K562 (cell line): ENCODE measurements at regions not wholly inside any gene's neighbourhood (a gene's known extent, or its start where the extent isn't known, plus 50 kb on each side); places are given as distances from the start of the nearest gene placed in this dataset.

Experiments
- ATAC-seq: fragments of 200-7000 bp; cut with Tn5 transposase; 3 replicates; pipeline ENCODE4 v1.9.1; 2020; ENCODE audit warnings: moderate library complexity
- BruUV-seq: library from RNA; stranded (reverse); fragments of 400-500 nt; replicated peaks from 2 replicates; lab custom pipeline; 2021; lab: Mats Ljungman, UMichigan
- CTCF ChIA-PET: fragments of 300-600 bp; formaldehyde crosslinking; extraction: SDS; loops from one replicate; lab custom pipeline; 2021; ENCODE audit warnings: low intra/inter-chr PET ratio; lab: Yijun Ruan, JAX
- POLR2A ChIA-PET: fragments of 300-600, 350-650 bp; sonication (Branson Sonifier 250); formaldehyde crosslinking; extraction: SDS; loops from one replicate; lab custom pipeline; 2021; ENCODE audit warnings: antibody characterized with exemption, inconsistent platforms; lab: Yijun Ruan, JAX
- DNase-seq, 4 experiments: peaks; one replicate each; pipeline versions ENCODE4 v3.0.0 to v3.0.0-alpha.2; 2011 to 2018; ENCODE audit warnings: low spot score in 3 of 4, mixed read lengths in 3 of 4; ENCODE audit errors: extremely low read depth in 1 of 4
- FAIRE-seq: peaks from 2 replicates; lab custom pipeline; 2011; peaks lifted over from hg19 to GRCh38; lab: Jason Lieb, UNC
- H2AFZ ChIP-seq: 2 replicates; pipeline ENCODE4 v1.6.0; 2011; ENCODE audit warnings: low read depth, low read length, control low read depth, inconsistent platforms
- H3K27ac ChIP-seq: fragments of 200-600 bp; 3 replicates; pipeline ENCODE4 v1.8.0; 2011; ENCODE audit warnings: low read depth, mild to moderate bottlenecking, control low read depth, inconsistent platforms, low read length, moderate library complexity, mixed read lengths; ENCODE audit errors: extremely low read depth
- H3K27me3 ChIP-seq, 2 experiments: fragments of 300-600 bp in 1 of 2; 2 replicates in 1 of 2; 3 replicates in 1 of 2; pipeline versions ENCODE4 v1.6.0 to v1.8.0; 2011; ENCODE audit warnings: inconsistent platforms in 2 of 2, low read length in 2 of 2, mild to moderate bottlenecking in 1 of 2, mixed read lengths in 1 of 2, moderate library complexity in 1 of 2; ENCODE audit not compliant: control insufficient read depth in 2 of 2, insufficient read depth in 2 of 2
- H3K36me3 ChIP-seq: fragments of 300-600 bp; 3 replicates; pipeline ENCODE4 v1.8.0; 2011; ENCODE audit warnings: mild to moderate bottlenecking, low read length, inconsistent platforms; ENCODE audit not compliant: control insufficient read depth, insufficient read depth
- H3K4me1 ChIP-seq, 2 experiments: fragments of 200-600 bp in 1 of 2; replicated peaks in 1 of 2; 2 replicates in 1 of 2; 3 replicates in 1 of 2; pipeline versions ENCODE4 v1.5.1 to v1.8.0; 2011; ENCODE audit warnings: inconsistent platforms in 2 of 2, low read length in 2 of 2, mild to moderate bottlenecking in 1 of 2, mixed read lengths in 1 of 2, moderate library complexity in 1 of 2; ENCODE audit not compliant: control insufficient read depth in 2 of 2, insufficient read depth in 2 of 2
- H3K4me2 ChIP-seq: 2 replicates; pipeline ENCODE4 v1.6.1; 2011; ENCODE audit warnings: low read length, control low read depth, inconsistent platforms, mixed read lengths; ENCODE audit not compliant: insufficient read depth
- H3K4me3 ChIP-seq: fragments of 200-600 bp; sonication (generic), shearing (Covaris generic); 2 replicates; pipeline ENCODE4 v1.5.1; 2016; ENCODE audit warnings: control low read depth, inconsistent platforms
- H3K79me2 ChIP-seq: fragments of 200-600 bp; 3 replicates; pipeline ENCODE4 v1.8.0; 2011; ENCODE audit warnings: low read length, inconsistent platforms; ENCODE audit not compliant: control insufficient read depth, insufficient read depth
- H3K9ac ChIP-seq, 2 experiments: 2 replicates each; pipeline versions ENCODE4 v1.6.0 to v1.6.1; 2011; ENCODE audit warnings: low read depth in 2 of 2, low read length in 2 of 2, control low read depth in 1 of 2, inconsistent platforms in 1 of 2, mild to moderate bottlenecking in 1 of 2, mixed read lengths in 1 of 2; ENCODE audit not compliant: insufficient read depth in 1 of 2
- H3K9me1 ChIP-seq: one replicate; pipeline ENCODE4 v1.6.0; 2011; ENCODE audit warnings: inconsistent platforms, mild to moderate bottlenecking, low read length, moderate library complexity; ENCODE audit not compliant: control insufficient read depth, insufficient read depth
- H3K9me3 ChIP-seq: replicated peaks from 2 replicates; pipeline ENCODE4 v1.5.1; 2011; ENCODE audit warnings: low read depth, low read length, inconsistent platforms; ENCODE audit not compliant: control insufficient read depth, insufficient read depth
- H4K20me1 ChIP-seq: replicated peaks from 2 replicates; pipeline ENCODE4 v1.6.1; 2011; ENCODE audit warnings: low read length, inconsistent platforms, mixed read lengths; ENCODE audit not compliant: control insufficient read depth, insufficient read depth
- EWSR1 ChIP-seq: fragments of 450-650 bp; IDR thresholded peaks from 2 replicates; pipeline ENCODE4 v1.6.1; 2018; ENCODE audit warnings: borderline replicate concordance, mild to moderate bottlenecking, low read depth, moderate library complexity; ENCODE audit not compliant: partially characterized antibody
- GABPA ChIP-seq: fragments of 200-800 bp; sonication (Bioruptor generic); conservative IDR thresholded peaks from 2 replicates; pipeline ENCODE4 v1.6.1; 2016; ENCODE audit warnings: low read depth, missing genetic modification characterization, missing compliant biosample characterization
- HNRNPUL1 ChIP-seq: fragments of 200-400 bp; formaldehyde crosslinking; IDR thresholded peaks from 2 replicates; pipeline ENCODE4 v1.6.1; 2017; ENCODE audit warnings: low read length
- KHSRP ChIP-seq: fragments of 450-650 bp; IDR thresholded peaks from 2 replicates; pipeline ENCODE4 v1.6.1; 2017
- MXI1 ChIP-seq: IDR thresholded peaks from 2 replicates; pipeline ENCODE4 v1.6.1; 2011; ENCODE audit warnings: low read depth, mild to moderate bottlenecking, improper control_type of control experiment, low read length
- NBN ChIP-seq: fragments of 450-650 bp; IDR thresholded peaks from 2 replicates; pipeline ENCODE4 v1.6.1; 2016; ENCODE audit warnings: low read depth, mild to moderate bottlenecking
- NCOA2 ChIP-seq, 2 experiments: fragments of 450-650 bp; IDR thresholded peaks; 2 replicates each; pipeline ENCODE4 v1.6.1; 2018; ENCODE audit warnings: mild to moderate bottlenecking in 2 of 2, moderate library complexity in 1 of 2; ENCODE audit not compliant: partially characterized antibody in 2 of 2
- PTBP1 ChIP-seq: fragments of 200-400 bp; formaldehyde crosslinking; IDR thresholded peaks from 2 replicates; pipeline ENCODE4 v1.6.1; 2017; ENCODE audit warnings: low read depth, low read length
- PYGO2 ChIP-seq: fragments of 450-650 bp; IDR thresholded peaks from 2 replicates; pipeline ENCODE4 v1.6.1; 2016; ENCODE audit warnings: mild to moderate bottlenecking, missing genetic modification characterization, moderate library complexity, missing compliant biosample characterization
- SRSF9 ChIP-seq: fragments of 200-400 bp; formaldehyde crosslinking; IDR thresholded peaks from 2 replicates; pipeline ENCODE4 v1.6.1; 2017; ENCODE audit warnings: low read depth, low read length, borderline replicate concordance
- SUPT5H ChIP-seq: fragments of 450-650 bp; IDR thresholded peaks from 2 replicates; pipeline ENCODE4 v1.6.1; 2016
- TCF7 ChIP-seq: sonication (generic); IDR thresholded peaks from 2 replicates; pipeline ENCODE4 v1.6.1; 2016; ENCODE audit warnings: antibody characterized with exemption, borderline replicate concordance
- XRCC3 ChIP-seq: fragments of 450-650 bp; IDR thresholded peaks from 2 replicates; pipeline ENCODE4 v1.6.1; 2017; ENCODE audit warnings: mild to moderate bottlenecking, moderate library complexity
- ZBTB34 ChIP-seq: fragments of 250-450 bp; sonication (Bioruptor Pico); IDR thresholded peaks from 2 replicates; pipeline ENCODE4 v1.8.0; 2021; ENCODE audit warnings: mild to moderate bottlenecking, moderate library complexity
- ZKSCAN8 ChIP-seq: fragments of 200-800 bp; sonication (Bioruptor generic); IDR thresholded peaks from 2 replicates; pipeline ENCODE4 v1.6.1; 2016; ENCODE audit warnings: missing genetic modification characterization, missing compliant biosample characterization
- ZNF311 ChIP-seq: fragments of 250-450 bp; sonication (Bioruptor Pico); IDR thresholded peaks from 2 replicates; pipeline ENCODE4 v1.4.0; 2020; ENCODE audit warnings: mild to moderate bottlenecking, moderate library complexity
- ZNF347 ChIP-seq: fragments of 450-650 bp; formaldehyde crosslinking; IDR thresholded peaks from 2 replicates; pipeline ENCODE4 v1.4.0; 2020; ENCODE audit warnings: low read depth, mild to moderate bottlenecking, moderate library complexity
- ZNF717 ChIP-seq: fragments of 250-450 bp; sonication (Bioruptor Pico); IDR thresholded peaks from 2 replicates; pipeline ENCODE4 v1.5.0; 2021
- ZNF764 ChIP-seq: fragments of 250-450 bp; sonication (Bioruptor Pico); IDR thresholded peaks from 2 replicates; pipeline ENCODE4 v1.4.0; 2020; ENCODE audit warnings: low read depth, mild to moderate bottlenecking, moderate library complexity
- WGBS: fragments of 100-300 bp; shearing (Covaris generic); methylation state at CpG from one replicate; pipeline ENCODE4 v1.1.6; 2016; ENCODE audit warnings: low coverage, mixed read lengths; ENCODE audit not compliant: insufficient coverage; ENCODE audit errors: missing lambda C conversion rate; 5-methylcytosine and 5-hydroxymethylcytosine counted together
- in situ Hi-C: fragments of 300-500 bp; cut with MboI; formaldehyde crosslinking; loops from 4 replicates; pipeline ENCODE4 v1.15.0; 2018; ENCODE audit warnings: inconsistent platforms, mixed read lengths
- intact Hi-C: fragments of 100-400 bp; cut with micrococcal nuclease; formaldehyde crosslinking; loops from 2 replicates; pipeline ENCODE4 v1.14.2; 2022

- no peak for DNase-seq
- H2AFZ ChIP-seq = no peak overlapping the region
- TF ChIP-seq TCF7 = no peak
- TF ChIP-seq ZKSCAN8 (CRISPR knock-in tag) = no peak
- TF ChIP-seq, all 486 proteins: peak for 0
- H3K4me3 ChIP-seq = no peak overlapping the region
- no peak overlapping the region for H3K27ac ChIP-seq
- intact Hi-C loops (no loop called here), in situ Hi-C loops (no loop called here)
- no peaks in the 10 kb centered on the region for H3K9me1 ChIP-seq
- BruUV-seq = no TSS peak
- FAIRE-seq = no peak
- no peak overlapping the region for H3K9ac ChIP-seq
- POLR2A ChIA-PET = no interaction called here
- H3K27me3 ChIP-seq = no peaks in the 10 kb centered on the region
- H3K4me2 ChIP-seq = no peak overlapping the region
- no peaks in the 10 kb centered on the region for H3K4me1 ChIP-seq
- no peaks in the 10 kb centered on the region for H3K9me3 ChIP-seq
- H3K79me2 ChIP-seq = no peaks in the 10 kb centered on the region
- H4K20me1 ChIP-seq = no peaks in the 10 kb centered on the region
- no peak for ATAC-seq
- no peaks in the 10 kb centered on the region for H3K36me3 ChIP-seq
- CTCF ChIA-PET = no interaction called here
Observed at GRCh38 chr6:76681781-76682180, 609.3 kb upstream of the IMPG1 start.

- Histone ChIP-seq H3K9me1 (no peaks in the 10 kb centered on the region), H3K4me3 (no peak overlapping the region), H3K4me1 (no peaks in the 10 kb centered on the region), H3K27me3 (no peaks in the 10 kb centered on the region), H3K27ac (no peak overlapping the region), H2AFZ (no peak overlapping the region), H3K4me2 (no peak overlapping the region), H3K79me2 (no peaks in the 10 kb centered on the region), H3K9ac (no peak overlapping the region), H3K36me3 (no peaks in the 10 kb centered on the region), H4K20me1 (no peaks in the 10 kb centered on the region), H3K9me3 (no peaks in the 10 kb centered on the region)
- ChIA-PET CTCF (no interaction called here), POLR2A (no interaction called here)
- no TSS peak for BruUV-seq
- intact Hi-C loops = no loop called here
- no peak for FAIRE-seq
- 0% methylated on average over 2 of the region's 2 CpGs for WGBS
- ATAC-seq = no peak
- TF ChIP-seq NBN (no peak), NCOA2 (IDR thresholded peaks at IDR 0.05; ENCODE audit: partially characterized antibody in 2 of 2) (no peak), SUPT5H (no peak), ZNF311 (CRISPR knock-in tag) (no peak), ZNF717 (CRISPR knock-in tag) (no peak), SRSF9 (no peak), ZBTB34 (no peak), XRCC3 (no peak), PTBP1 (no peak), PYGO2 (no peak), ZNF764 (CRISPR knock-in tag) (no peak), KHSRP (no peak), EWSR1 (no peak), HNRNPUL1 (no peak), GABPA (tag) (no peak), ZNF347 (no peak), MXI1 (no peak)
- DNase-seq = no peak
- in situ Hi-C loops = no loop called here
Observed at GRCh38 chr6:76677017-76677416, 604.6 kb upstream of the IMPG1 start.
